KMS-11 (cell line): ENCODE measurements at regions not wholly inside any gene's neighbourhood (a gene's known extent, or its start where the extent isn't known, plus 50 kb on each side); places are given as distances from the start of the nearest gene placed in this dataset.

Source experiments
- H2AFZ ChIP-seq: fragments of 200-600 bp; sonication (generic); 2 replicates; pipeline ENCODE4 v1.6.1; 2016; ENCODE audit warnings: antibody characterized with exemption, mixed run types, low read depth
- H3K27ac ChIP-seq: fragments of 200-600 bp; sonication (generic); 2 replicates; pipeline ENCODE4 v1.6.1; 2016; ENCODE audit warnings: mild to moderate bottlenecking, mixed run types
- H3K27me3 ChIP-seq: fragments of 200-600 bp; sonication (generic); 2 replicates; pipeline ENCODE4 v1.6.1; 2017; ENCODE audit warnings: mild to moderate bottlenecking, low read depth, mixed run types, moderate library complexity; ENCODE audit not compliant: insufficient read depth
- H3K36me3 ChIP-seq: fragments of 200-600 bp; sonication (generic); 2 replicates; pipeline ENCODE4 v1.6.1; 2017; ENCODE audit warnings: mild to moderate bottlenecking, mixed run types; ENCODE audit not compliant: insufficient read depth
- H3K4me1 ChIP-seq: fragments of 200-600 bp; sonication (generic); 2 replicates; pipeline ENCODE4 v1.6.1; 2016; ENCODE audit warnings: mild to moderate bottlenecking, low read depth, mixed run types; ENCODE audit not compliant: poor library complexity, severe bottlenecking
- H3K4me2 ChIP-seq: fragments of 200-600 bp; sonication (generic); 2 replicates; pipeline ENCODE4 v1.7.0; 2016; ENCODE audit warnings: mild to moderate bottlenecking, mixed run types
- H3K4me3 ChIP-seq: fragments of 200-600 bp; sonication (generic); IDR thresholded peaks from 2 replicates; pipeline ENCODE4 v1.6.1; 2017; ENCODE audit warnings: low read depth, low read length, mixed read lengths; ENCODE audit not compliant: insufficient read depth
- H3K79me2 ChIP-seq: fragments of 200-600 bp; sonication (generic); 2 replicates; pipeline ENCODE4 v1.6.1; 2016; ENCODE audit warnings: low read depth, mixed run types; ENCODE audit not compliant: insufficient read depth
- H3K9ac ChIP-seq: fragments of 200-600 bp; sonication (generic); 2 replicates; pipeline ENCODE4 v1.6.1; 2016; ENCODE audit warnings: mild to moderate bottlenecking, mixed run types
- H4K20me1 ChIP-seq: fragments of 200-600 bp; sonication (generic); 2 replicates; pipeline ENCODE4 v1.6.1; 2016; ENCODE audit warnings: mild to moderate bottlenecking, mixed run types; ENCODE audit not compliant: insufficient read depth
- CTCF ChIP-seq: fragments of 200-600 bp; sonication (generic); conservative IDR thresholded peaks from 2 replicates; pipeline ENCODE4 v1.6.1; 2017; ENCODE audit warnings: low read depth, mild to moderate bottlenecking, antibody characterized with exemption, low read length, moderate library complexity, mixed read lengths

- Histone ChIP-seq H3K4me3 (no peak overlapping the region), H3K9ac (peak overlapping the region; percentile 99), H3K27me3 (no peaks in the 10 kb centered on the region), H2AFZ (no peak overlapping the region), H3K79me2 (peaks cover 63% of the 10 kb centered on the region), H3K27ac (peak overlapping the region; percentile 99), H4K20me1 (no peaks in the 10 kb centered on the region), H3K4me2 (peak overlapping the region; percentile 98), H3K4me1 (peaks cover 84% of the 10 kb centered on the region), H3K36me3 (no peaks in the 10 kb centered on the region)
- no peak for TF ChIP-seq CTCF
Observed at GRCh38 chr2:88832992-88833389, 141.5 kb downstream of the RPIA start.

DNA sequence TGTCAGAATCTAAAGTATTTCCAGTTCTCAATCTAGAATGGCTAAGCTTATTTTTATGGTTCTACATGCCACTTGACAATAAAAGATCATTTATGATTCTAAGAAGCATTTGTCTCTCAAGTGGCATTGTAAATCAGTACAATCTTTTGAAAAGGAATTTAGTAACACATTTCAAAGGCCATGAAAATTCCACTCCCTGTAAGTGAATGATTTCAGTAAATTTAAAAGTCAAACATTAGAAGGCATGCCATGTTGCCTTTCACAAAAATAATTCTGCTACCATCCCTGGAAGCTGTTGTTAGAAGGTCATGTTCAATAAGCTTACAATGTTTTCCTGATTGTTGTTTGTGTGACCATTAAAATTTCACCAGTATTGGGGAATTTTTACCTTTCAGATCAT is 142.9 kb downstream of the RPIA start:
- Histone ChIP-seq H4K20me1 (no peaks in the 10 kb centered on the region), H3K79me2 (peaks cover 73% of the 10 kb centered on the region), H3K36me3 (no peaks in the 10 kb centered on the region), H2AFZ (no peak overlapping the region), H3K9ac (peak overlapping the region; percentile 99), H3K27ac (peak overlapping the region; percentile 99), H3K4me2 (peak overlapping the region; percentile 98), H3K4me1 (peaks cover 96% of the 10 kb centered on the region), H3K27me3 (no peaks in the 10 kb centered on the region), H3K4me3 (peak overlapping the region; percentile 24)
- TF ChIP-seq CTCF, result no peak

DNA sequence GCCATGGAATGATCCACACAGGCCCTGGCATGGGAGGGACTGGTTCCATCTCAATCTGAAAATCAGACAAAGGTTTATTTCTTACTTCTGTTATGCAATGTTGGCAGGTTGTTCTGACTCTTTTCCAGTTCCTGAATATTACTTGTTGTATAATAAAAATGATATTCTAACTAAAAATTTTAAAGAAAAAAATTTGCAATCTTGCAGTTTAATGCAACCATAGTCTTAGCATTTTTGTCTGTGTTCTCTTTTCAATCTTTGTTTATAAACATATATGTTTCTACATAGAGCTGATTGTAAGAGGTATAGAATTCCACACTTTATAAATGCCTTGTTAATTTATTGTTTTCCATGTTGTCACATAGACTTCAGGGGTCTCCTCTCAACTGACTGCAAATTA is 143.4 kb downstream of the RPIA start:
- Histone ChIP-seq H3K79me2 (peaks cover 78% of the 10 kb centered on the region), H3K4me1 (peaks cover 96% of the 10 kb centered on the region), H3K4me3 (peak overlapping the region; percentile 24), H3K4me2 (peak overlapping the region; percentile 98), H4K20me1 (no peaks in the 10 kb centered on the region), H3K36me3 (no peaks in the 10 kb centered on the region), H2AFZ (no peak overlapping the region), H3K27me3 (no peaks in the 10 kb centered on the region), H3K27ac (peak overlapping the region; percentile 99), H3K9ac (peak overlapping the region; percentile 99)
- TF ChIP-seq CTCF, result no peak

GRCh38 chr2:88835726-88836125 is 144.3 kb downstream of the RPIA start:
- H2AFZ ChIP-seq, result no peak overlapping the region
- peak overlapping the region; percentile 99 for H3K9ac ChIP-seq
- no peak for TF ChIP-seq CTCF
- H3K27ac ChIP-seq, result peak overlapping the region; percentile 99
- peaks cover 96% of the 10 kb centered on the region for H3K4me1 ChIP-seq
- no peaks in the 10 kb centered on the region for H3K27me3 ChIP-seq
- peaks cover 87% of the 10 kb centered on the region for H3K79me2 ChIP-seq
- peak overlapping the region; percentile 73 for H3K4me3 ChIP-seq
- H4K20me1 ChIP-seq, result no peaks in the 10 kb centered on the region
- no peaks in the 10 kb centered on the region for H3K36me3 ChIP-seq
- H3K4me2 ChIP-seq, result peak overlapping the region; percentile 98
